ENCODE measurements at regions not wholly inside any gene's neighbourhood (a gene's known extent, or its start where the extent isn't known, plus 50 kb on each side); places are given as distances from the start of the nearest gene placed in this dataset.

- Histone ChIP-seq H2AFZ (ENCODE audit: low read length) (no peak overlapping the region), H3K79me1 (ENCODE audit: insufficient read depth, low read depth, low read length, poor library complexity, severe bottlenecking) (no peaks in the 10 kb centered on the region), H3K56ac (ENCODE audit: insufficient read length, low read depth, low read length) (no peak overlapping the region), H3K9ac (ENCODE audit: extremely low read depth, insufficient read length, low read length) (no peak overlapping the region), H3K79me2 (ENCODE audit: insufficient read depth, low read length) (no peaks in the 10 kb centered on the region), H2BK120ac (ENCODE audit: low read depth, low read length, poor library complexity, severe bottlenecking) (no peak overlapping the region), H3K23ac (ENCODE audit: insufficient read length, low read depth, low read length) (no peak overlapping the region), H2BK20ac (ENCODE audit: low read depth, low read length, poor library complexity, severe bottlenecking) (no peak overlapping the region), H4K20me1 (ENCODE audit: control insufficient read depth, insufficient read depth, insufficient read length) (no peaks in the 10 kb centered on the region), H2BK5ac (ENCODE audit: insufficient read length, low read length) (no peak overlapping the region), H3K18ac (ENCODE audit: insufficient read length, low read depth, low read length) (no peak overlapping the region), H3T11ph (ENCODE audit: low read length) (no peak overlapping the region), H2AK5ac (ENCODE audit: insufficient read length, low read length) (no peak overlapping the region), H4K91ac (ENCODE audit: insufficient read length, low read depth, low read length) (no peak overlapping the region), H3K4me1 (ENCODE audit: insufficient read depth, low read length) (0 out of 2 replicates have a peak, but pooled peaks cover 3% of the 10 kb centered on the region), H2BK15ac (ENCODE audit: low read depth, low read length) (no peak overlapping the region), H4K5ac (ENCODE audit: insufficient read length, low read depth, low read length) (no peak overlapping the region), H3K4ac (ENCODE audit: low read depth, low read length) (no peak overlapping the region), H3K27ac (ENCODE audit: insufficient read length, low read depth, low read length) (no peak overlapping the region), H3K4me2 (ENCODE audit: insufficient read depth, insufficient read length, low read length) (no peak overlapping the region), H3K14ac (ENCODE audit: insufficient read depth, low read length) (no peak overlapping the region), H3K27me3 (ENCODE audit: insufficient read depth, low read length) (no peaks in the 10 kb centered on the region), H3K23me2 (ENCODE audit: insufficient read length, low read depth, low read length, poor library complexity, severe bottlenecking) (no peaks in the 10 kb centered on the region), H4K8ac (replicated peaks; ENCODE audit: insufficient read length, low read depth, low read length) (no peak overlapping the region), H3K9me3 (ENCODE audit: control insufficient read depth, low read depth, low read length) (no peaks in the 10 kb centered on the region), H2BK12ac (ENCODE audit: insufficient read length, low read depth, low read length) (no peak overlapping the region)
- Mint-ChIP-seq H3K27me3 (ENCODE audit: low read depth) (no peaks in the 10 kb centered on the region; the same call in 1 of the 2 replicates), H3K9me3 (peaks cover 3 to 6% of the 10 kb centered on the region in 2 experiments; a peak in 4 of 5 replicates), H3K4me1 (no peaks in the 10 kb centered on the region), H3K36me3 (ENCODE audit: insufficient read depth in 1 of 3, low read depth in 3 of 3) (peaks cover 0 to 8% (median 2%) of the 10 kb centered on the region in 3 experiments; a peak in 2 of 7 replicates), H3K4me3 (no peak overlapping the region), H3K27ac (no peak overlapping the region)
- no peak for TF ChIP-seq CTCF (conservative IDR thresholded peaks at IDR 0.05)
- no peak for DNase-seq
- WGBS (ENCODE audit: extremely low coverage, insufficient read length, low lambda C conversion rate), result no CpG with 5 or more reads among the region's 2 CpGs
Measured at GRCh38 chr20:4444404-4444803, 195.3 kb upstream of the ADRA1D start.

Data from H9 (cell line).